ENCODE measurements at regions not wholly inside any gene's neighbourhood (a gene's known extent, or its start where the extent isn't known, plus 50 kb on each side); places are given as distances from the start of the nearest gene placed in this dataset.

GRCh38 chr17:33668516-33668915 is 375.4 kb upstream of the ASIC2 start:
- TF ChIP-seq CTCF (IDR thresholded peaks at IDR 0.05; ENCODE audit: insufficient read depth in 1 of 2, low read depth in 1 of 2, low read length in 1 of 2, severe bottlenecking in 1 of 2, unreplicated experiment in 1 of 2): no peak
- H3K4me3 ChIP-seq (ENCODE audit: low read depth, low read length): no peak overlapping the region
- ChIA-PET CTCF (no interaction called here), POLR2A (no interaction called here)
- Mint-ChIP-seq H3K9me3 (ENCODE audit: unreplicated experiment) (no peaks in the 10 kb centered on the region), H3K27me3 (ENCODE audit: insufficient read depth, unreplicated experiment) (peaks cover 15% of the 10 kb centered on the region), H3K27ac (ENCODE audit: unreplicated experiment) (no peak overlapping the region), H3K4me3 (ENCODE audit: unreplicated experiment) (no peak overlapping the region), H3K36me3 (ENCODE audit: insufficient read depth, unreplicated experiment) (no peaks in the 10 kb centered on the region), H3K4me1 (ENCODE audit: low read depth, unreplicated experiment) (no peaks in the 10 kb centered on the region)
- H3K36me3 ChIP-seq (ENCODE audit: control insufficient read depth, insufficient read depth, low read length): no peaks in the 10 kb centered on the region
- DNase-seq: no peak
- H3K27me3 ChIP-seq (replicated peaks; ENCODE audit: control insufficient read depth, insufficient read depth, low read length): no peaks in the 10 kb centered on the region; the same call in 1 of the 2 replicates
- H3K9me3 ChIP-seq: no peaks in the 10 kb centered on the region
- no TSS peak for BruUV-seq (replicated peaks)
- H3K4me1 ChIP-seq: no peaks in the 10 kb centered on the region
- intact Hi-C loops (cut with micrococcal nuclease; ENCODE audit: unreplicated experiment): no loop called here

- H3K27me3 ChIP-seq (replicated peaks; ENCODE audit: control insufficient read depth, insufficient read depth, low read length): no peaks in the 10 kb centered on the region; the same call in none of the 2 replicates
- no TSS peak for BruUV-seq (replicated peaks)
- DNase-seq: no peak
- ChIA-PET CTCF (no interaction called here), POLR2A (interaction anchor here (0.7 kb wide), 1 partner anchor 1815 kb away, joined by 5 read pairs; no protein-coding TSS in a partner anchor)
- intact Hi-C loops (cut with micrococcal nuclease; ENCODE audit: unreplicated experiment): no loop called here
- H3K9me3 ChIP-seq: no peaks in the 10 kb centered on the region
- Mint-ChIP-seq H3K9me3 (ENCODE audit: unreplicated experiment) (no peaks in the 10 kb centered on the region), H3K36me3 (ENCODE audit: insufficient read depth, unreplicated experiment) (no peaks in the 10 kb centered on the region), H3K4me1 (ENCODE audit: low read depth, unreplicated experiment) (no peaks in the 10 kb centered on the region), H3K27ac (ENCODE audit: unreplicated experiment) (no peak overlapping the region), H3K4me3 (ENCODE audit: unreplicated experiment) (no peak overlapping the region), H3K27me3 (ENCODE audit: insufficient read depth, unreplicated experiment) (peaks cover 10% of the 10 kb centered on the region)
- no peak for TF ChIP-seq CTCF (IDR thresholded peaks at IDR 0.05; ENCODE audit: insufficient read depth in 1 of 2, low read depth in 1 of 2, low read length in 1 of 2, severe bottlenecking in 1 of 2, unreplicated experiment in 1 of 2)
- no peaks in the 10 kb centered on the region for H3K4me1 ChIP-seq
- H3K4me3 ChIP-seq (ENCODE audit: low read depth, low read length): no peak overlapping the region
- no peaks in the 10 kb centered on the region for H3K36me3 ChIP-seq (ENCODE audit: control insufficient read depth, insufficient read depth, low read length)
These were observed 378.4 kb upstream of the ASIC2 start for GRCh38 chr17:33671491-33671890.

GRCh38 chr17:33674685-33675084 is 381.6 kb upstream of the ASIC2 start:
- TF ChIP-seq CTCF (IDR thresholded peaks at IDR 0.05; ENCODE audit: insufficient read depth in 1 of 2, low read depth in 1 of 2, low read length in 1 of 2, severe bottlenecking in 1 of 2, unreplicated experiment in 1 of 2): peak; percentile 48 to 81
- Mint-ChIP-seq H3K27me3 (ENCODE audit: insufficient read depth, unreplicated experiment) (peaks cover 18% of the 10 kb centered on the region), H3K27ac (ENCODE audit: unreplicated experiment) (no peak overlapping the region), H3K36me3 (ENCODE audit: insufficient read depth, unreplicated experiment) (no peaks in the 10 kb centered on the region), H3K9me3 (ENCODE audit: unreplicated experiment) (no peaks in the 10 kb centered on the region), H3K4me3 (ENCODE audit: unreplicated experiment) (no peak overlapping the region), H3K4me1 (ENCODE audit: low read depth, unreplicated experiment) (no peaks in the 10 kb centered on the region)
- no peaks in the 10 kb centered on the region for H3K36me3 ChIP-seq (ENCODE audit: control insufficient read depth, insufficient read depth, low read length)
- ChIA-PET POLR2A (no interaction called here), CTCF (interaction anchor here (0.5 to 1.1 kb wide), 4 partner anchors 11 to 470 kb away, joined by 3 to 5 read pairs (median 4); no protein-coding TSS in a partner anchor)
- no peak overlapping the region for H3K4me3 ChIP-seq (ENCODE audit: low read depth, low read length)
- no peaks in the 10 kb centered on the region; the same call in none of the 2 replicates for H3K27me3 ChIP-seq (replicated peaks; ENCODE audit: control insufficient read depth, insufficient read depth, low read length)
- BruUV-seq (replicated peaks): no TSS peak
- H3K4me1 ChIP-seq: no peaks in the 10 kb centered on the region
- DNase-seq: peak; percentile 63 to 65
- intact Hi-C loops (cut with micrococcal nuclease; ENCODE audit: unreplicated experiment): loop anchor here (1.0 kb wide), 2 partner anchors 154 to 385 kb away; no protein-coding TSS in a partner anchor
- no peaks in the 10 kb centered on the region for H3K9me3 ChIP-seq
